ENCODE measurements at regions not wholly inside any gene's neighbourhood (a gene's known extent, or its start where the extent isn't known, plus 50 kb on each side); places are given as distances from the start of the nearest gene placed in this dataset.

DNA sequence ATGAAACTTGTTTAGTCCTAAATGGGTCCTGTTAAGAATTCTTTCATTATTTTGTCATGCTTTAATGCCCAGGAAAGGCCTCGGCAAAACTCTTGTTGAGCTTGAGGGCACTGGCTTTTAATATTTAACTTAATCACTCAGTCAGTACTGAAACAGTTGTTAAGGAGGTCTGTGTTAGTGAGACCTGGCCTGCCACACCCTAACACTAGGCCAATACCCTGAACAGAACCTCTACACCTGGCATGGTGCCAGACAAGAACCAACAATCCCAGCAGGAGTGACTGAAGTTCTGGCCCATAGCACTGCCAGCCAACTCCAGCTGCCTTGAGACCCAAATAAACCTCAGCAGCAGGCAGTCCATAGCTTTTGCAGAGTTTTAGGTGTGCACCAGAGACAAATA lies 85.7 kb upstream of the ITM2A start:
- TF ChIP-seq CTCF (IDR thresholded peaks at IDR 0.05; ENCODE audit: insufficient read depth, low read depth, low read length, missing control alignments) = no peak
- H3K4me3 ChIP-seq (ENCODE audit: low read depth, low read length) = no peak overlapping the region
- DNase-seq (ENCODE audit: low read depth) = no peak

DNA sequence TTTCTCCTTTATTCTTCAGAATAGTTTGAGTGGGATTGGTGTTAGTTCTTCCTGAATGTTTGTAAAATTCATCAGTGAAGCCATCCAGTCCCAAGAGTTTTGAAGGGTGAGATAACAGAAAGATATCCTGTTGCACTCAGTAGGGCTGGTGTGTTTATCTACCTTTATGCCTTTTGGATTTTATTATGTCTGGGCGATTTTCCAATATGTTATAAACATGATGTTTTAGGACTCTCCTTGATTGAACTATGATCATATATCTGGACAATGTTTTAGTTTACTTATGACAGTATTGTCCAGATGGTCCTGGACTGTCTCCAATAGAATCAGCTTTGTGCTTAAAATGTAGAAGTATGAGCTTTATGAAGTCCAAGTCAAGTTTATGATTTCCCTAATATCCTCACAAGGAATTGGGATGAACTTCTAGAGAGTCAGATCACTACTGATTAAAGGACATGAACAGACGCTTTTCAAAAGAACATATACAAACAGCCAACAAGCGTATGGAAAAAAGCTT lies 77.6 kb upstream of the ITM2A start:
- DNase-seq (ENCODE audit: low read depth) = no peak
- TF ChIP-seq CTCF (IDR thresholded peaks at IDR 0.05; ENCODE audit: insufficient read depth, low read depth, low read length, missing control alignments) = no peak
- no peak overlapping the region for H3K4me3 ChIP-seq (ENCODE audit: low read depth, low read length)

- H3K4me3 ChIP-seq (ENCODE audit: low read depth, low read length) = no peak overlapping the region
- DNase-seq (ENCODE audit: low read depth) = no peak
- TF ChIP-seq CTCF (IDR thresholded peaks at IDR 0.05; ENCODE audit: insufficient read depth, low read depth, low read length, missing control alignments) = no peak
Observed at GRCh38 chrX:79443121-79443520, 76.0 kb upstream of the ITM2A start.

DNA sequence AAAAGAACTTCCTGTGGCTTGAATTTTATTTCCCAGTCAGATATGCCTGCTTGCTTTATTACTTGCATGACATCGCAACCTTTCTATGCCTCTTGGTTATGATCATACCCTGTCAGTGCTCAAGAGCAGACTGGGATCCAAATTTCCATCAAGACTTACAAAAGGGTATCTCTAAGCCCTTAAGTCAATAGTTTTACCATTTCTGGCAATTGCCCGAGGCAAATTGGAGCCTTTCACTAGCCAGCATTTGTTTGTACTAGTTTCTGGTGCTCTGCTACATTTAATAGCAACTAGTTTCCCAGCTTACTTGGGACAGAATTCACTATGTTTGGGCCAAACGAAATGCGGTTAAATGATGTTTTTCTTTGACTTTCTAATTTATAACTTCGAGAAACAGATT lies 73.2 kb upstream of the ITM2A start:
- TF ChIP-seq CTCF (IDR thresholded peaks at IDR 0.05; ENCODE audit: insufficient read depth, low read depth, low read length, missing control alignments) = no peak
- no peak for DNase-seq (ENCODE audit: low read depth)
- no peak overlapping the region for H3K4me3 ChIP-seq (ENCODE audit: low read depth, low read length)
